A549 (cell line): ENCODE measurements at regions not wholly inside any gene's neighbourhood (a gene's known extent, or its start where the extent isn't known, plus 50 kb on each side); places are given as distances from the start of the nearest gene placed in this dataset.

Source experiments
- ATAC-seq, 2 experiments: fragments of 200-7000 bp in 1 of 2; fragments of >200 bp in 1 of 2; cut with Nextera tagmentation in 1 of 2; cut with Tn5 transposase in 1 of 2; 3 replicates each; pipeline versions ENCODE4 v1.8.0 to v1.9.1; 2018 to 2020; ENCODE audit warnings: mild to moderate bottlenecking in 1 of 2, moderate library complexity in 1 of 2
- CTCF ChIA-PET: fragments of 300-600 bp; sonication (Branson Sonifier 250); formaldehyde crosslinking; extraction: SDS; loops from one replicate; lab custom pipeline; 2021; ENCODE audit warnings: antibody characterized with exemption, inconsistent platforms; lab: Yijun Ruan, JAX
- POLR2A ChIA-PET: fragments of 350-600 bp; formaldehyde crosslinking; extraction: SDS; loops from one replicate; lab custom pipeline; 2021; ENCODE audit warnings: antibody characterized with exemption, inconsistent platforms; lab: Yijun Ruan, JAX
- DNase-seq, 2 experiments: peaks; one replicate each; pipeline versions ENCODE4 v3.0.0 to v3.0.0-alpha.2; 2011 to 2016; ENCODE audit warnings: low read depth in 1 of 2, low spot score in 1 of 2
- FAIRE-seq: peaks from 2 replicates; lab custom pipeline; 2011; peaks lifted over from hg19 to GRCh38; lab: Jason Lieb, UNC
- H3K27ac ChIP-seq, 2 experiments: fragments of >200 bp; sonication (Bioruptor Twin); formaldehyde crosslinking; 3 replicates each; pipeline ENCODE4 v1.5.1; 2016 to 2017
- H3K4me1 ChIP-seq: fragments of >200 bp; sonication (Bioruptor Twin); formaldehyde crosslinking; 3 replicates; pipeline ENCODE4 v1.6.1; 2016
- H3K4me2 ChIP-seq: fragments of >200 bp; sonication (Bioruptor Twin); formaldehyde crosslinking; 3 replicates; pipeline ENCODE4 v1.6.1; 2016
- H3K4me3 ChIP-seq: fragments of >200 bp; sonication (Bioruptor Twin); formaldehyde crosslinking; 3 replicates; pipeline ENCODE4 v1.5.1; 2016
- H3K9me3 ChIP-seq: fragments of >200 bp; sonication (Bioruptor Twin); formaldehyde crosslinking; 3 replicates; pipeline ENCODE4 v1.6.1; 2016
- EHF ChIP-seq: fragments of 250-450 bp; sonication (Bioruptor Pico); IDR thresholded peaks from 2 replicates; pipeline ENCODE4 v1.5.0; 2020; ENCODE audit warnings: mild to moderate bottlenecking
- EHMT2 ChIP-seq: fragments of 200-600 bp; sonication (generic); IDR thresholded peaks from 2 replicates; pipeline ENCODE4 v1.6.1; 2016; ENCODE audit warnings: antibody characterized with exemption, low read depth, mild to moderate bottlenecking, moderate library complexity
- ESRRA ChIP-seq: fragments of 150-350 bp; IDR thresholded peaks from 2 replicates; pipeline ENCODE4 v1.6.1; 2014; ENCODE audit warnings: mild to moderate bottlenecking, low read length, borderline replicate concordance
- FOXS1 ChIP-seq: fragments of 250-450 bp; sonication (Bioruptor Pico); IDR thresholded peaks from 2 replicates; pipeline ENCODE4 v1.5.0; 2020; ENCODE audit warnings: mild to moderate bottlenecking, moderate library complexity
- HMGXB4 ChIP-seq: fragments of 250-450 bp; sonication (Bioruptor Pico); IDR thresholded peaks from 2 replicates; pipeline ENCODE4 v1.5.0; 2021; ENCODE audit warnings: mild to moderate bottlenecking, moderate library complexity, borderline replicate concordance
- KDM5A ChIP-seq: fragments of 200-600 bp; sonication (generic); IDR thresholded peaks from 2 replicates; pipeline ENCODE4 v1.6.1; 2016; ENCODE audit warnings: antibody characterized with exemption, mild to moderate bottlenecking
- MYC ChIP-seq: IDR thresholded peaks from 2 replicates; pipeline ENCODE4 v1.6.1; 2012; ENCODE audit warnings: mild to moderate bottlenecking, inconsistent platforms, low read length, improper control_type of control experiment, borderline replicate concordance
- NR3C1 ChIP-seq: fragments of >200 bp; sonication (Bioruptor Twin); formaldehyde crosslinking; IDR thresholded peaks from 3 replicates; pipeline ENCODE4 v1.6.1; 2017
- POLR2AphosphoS2 ChIP-seq: conservative IDR thresholded peaks from 2 replicates; pipeline ENCODE4 v1.6.1; 2012; ENCODE audit warnings: low read length, improper control_type of control experiment, inconsistent platforms
- RAD21 ChIP-seq, 2 experiments: fragments of >200 bp in 1 of 2; sonication (Bioruptor Twin) in 1 of 2; formaldehyde crosslinking in 1 of 2; IDR thresholded peaks in 1 of 2; conservative IDR thresholded peaks in 1 of 2; 2 replicates in 1 of 2; 3 replicates in 1 of 2; pipeline ENCODE4 v1.6.1; 2012 to 2018; ENCODE audit warnings: inconsistent platforms in 1 of 2
- RCOR1 ChIP-seq: fragments of 150-350 bp; IDR thresholded peaks from 2 replicates; pipeline ENCODE4 v1.6.1; 2014; ENCODE audit warnings: antibody characterized with exemption, low read length, low read depth
- REST ChIP-seq: fragments of 200-600 bp; sonication (generic); IDR thresholded peaks from 2 replicates; pipeline ENCODE4 v1.6.1; 2016; ENCODE audit warnings: antibody characterized with exemption, mild to moderate bottlenecking, moderate library complexity
- RFX5 ChIP-seq: fragments of 450-650 bp; IDR thresholded peaks from 2 replicates; pipeline ENCODE4 v1.7.1; 2014; ENCODE audit warnings: antibody characterized with exemption, mild to moderate bottlenecking, moderate library complexity
- SMC3 ChIP-seq: fragments of >200 bp; sonication (Bioruptor Twin); formaldehyde crosslinking; IDR thresholded peaks from 3 replicates; pipeline ENCODE4 v1.6.1; 2018; ENCODE audit warnings: inconsistent platforms
- TFCP2L1 ChIP-seq: fragments of 250-450 bp; sonication (Bioruptor Pico); IDR thresholded peaks from 2 replicates; pipeline ENCODE4 v1.5.0; 2021; ENCODE audit warnings: mild to moderate bottlenecking
- TP53 ChIP-seq: fragments of 250-450 bp; sonication (Bioruptor Pico); IDR thresholded peaks from 2 replicates; pipeline ENCODE4 v1.5.0; 2021; ENCODE audit warnings: mild to moderate bottlenecking, moderate library complexity
- USF2 ChIP-seq: fragments of 450-650 bp; IDR thresholded peaks from 2 replicates; pipeline ENCODE4 v1.6.1; 2014; ENCODE audit warnings: antibody characterized with exemption
- ZFP36 ChIP-seq: fragments of 450-650 bp; IDR thresholded peaks from 2 replicates; pipeline ENCODE4 v1.6.1; 2014; ENCODE audit warnings: borderline replicate concordance; ENCODE audit not compliant: partially characterized antibody
- WGBS: methylation state at CpG from one replicate; pipeline ENCODE4 v1.1.6; 2017; ENCODE audit errors: missing lambda C conversion rate; 5-methylcytosine and 5-hydroxymethylcytosine counted together

GRCh38 chr3:96370637-96371036 lies 443.8 kb upstream of the EPHA6 start:
- POLR2A ChIA-PET, result no interaction called here
- no peak for TF ChIP-seq ESRRA
- no peak for TF ChIP-seq RFX5
- TF ChIP-seq HMGXB4 (CRISPR knock-in tag), result no peak
- no peak for TF ChIP-seq USF2
- DNase-seq (no peak), ATAC-seq (no peak), FAIRE-seq (no peak)
- H3K4me2 ChIP-seq, result no peak overlapping the region
- H3K4me1 ChIP-seq, result no peaks in the 10 kb centered on the region
- no peak overlapping the region for H3K27ac ChIP-seq
- H3K9me3 ChIP-seq, result no peaks in the 10 kb centered on the region
- CTCF ChIA-PET, result no interaction called here
- no peak overlapping the region for H3K4me3 ChIP-seq

- POLR2A ChIA-PET, result no interaction called here
- WGBS, result 0% methylated on average over 1 of the region's 1 CpG
- CTCF ChIA-PET, result no interaction called here
These were observed 404.2 kb upstream of the EPHA6 start for GRCh38 chr3:96410006-96410730.

More at GRCh38 chr3:96410006-96410730, 404.2 kb upstream of the EPHA6 start:
- no peak for DNase-seq
- Histone ChIP-seq H3K4me2 (no peak overlapping the region), H3K9me3 (no peaks in the 10 kb centered on the region; the same call in 2 of the 3 replicates), H3K4me3 (no peak overlapping the region), H3K4me1 (no peaks in the 10 kb centered on the region), H3K27ac (no peak overlapping the region)
- ATAC-seq, result no peak
- TF ChIP-seq EHF (CRISPR knock-in tag) (no peak), FOXS1 (no peak), EHMT2 (no peak), TP53 (CRISPR knock-in tag) (no peak), POLR2AphosphoS2 (no peak), NR3C1 (no peak), ZFP36 (no peak), TFCP2L1 (CRISPR knock-in tag) (no peak), RAD21 (conservative IDR thresholded peaks at IDR 0.05 in 1 of 2, IDR thresholded peaks at IDR 0.05 in 1 of 2) (no peak), SMC3 (no peak), REST (no peak), RCOR1 (no peak), KDM5A (no peak), MYC (no peak)
- no peak for FAIRE-seq
